ENCODE measurements at regions not wholly inside any gene's neighbourhood (a gene's known extent, or its start where the extent isn't known, plus 50 kb on each side); places are given as distances from the start of the nearest gene placed in this dataset.

DNA sequence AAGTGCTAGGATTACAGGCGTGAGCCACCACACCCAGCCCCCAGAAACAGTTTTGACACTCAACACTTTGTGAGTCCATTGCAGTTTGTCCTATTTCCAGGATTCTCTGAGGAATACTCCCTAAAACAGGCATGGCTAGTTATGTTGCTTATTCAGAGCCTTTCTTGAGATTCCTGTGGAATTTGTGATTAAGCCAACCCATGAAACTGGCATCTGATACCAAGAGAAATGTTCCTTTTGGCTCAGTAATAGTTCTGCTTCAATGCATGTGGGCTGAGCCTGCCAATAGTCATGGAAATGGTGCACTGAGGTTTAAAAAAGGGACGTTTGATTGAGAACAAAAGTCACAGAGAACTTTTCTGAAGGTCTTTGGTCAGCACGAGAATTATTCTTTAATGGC is 241.7 kb downstream of the PPP1R2C start:
- in situ Hi-C loops (cut with HindIII; ENCODE audit: low sequenced_read_pairs) = no loop called here
- DNase-seq (ENCODE audit: low spot score) = no peak

DNA sequence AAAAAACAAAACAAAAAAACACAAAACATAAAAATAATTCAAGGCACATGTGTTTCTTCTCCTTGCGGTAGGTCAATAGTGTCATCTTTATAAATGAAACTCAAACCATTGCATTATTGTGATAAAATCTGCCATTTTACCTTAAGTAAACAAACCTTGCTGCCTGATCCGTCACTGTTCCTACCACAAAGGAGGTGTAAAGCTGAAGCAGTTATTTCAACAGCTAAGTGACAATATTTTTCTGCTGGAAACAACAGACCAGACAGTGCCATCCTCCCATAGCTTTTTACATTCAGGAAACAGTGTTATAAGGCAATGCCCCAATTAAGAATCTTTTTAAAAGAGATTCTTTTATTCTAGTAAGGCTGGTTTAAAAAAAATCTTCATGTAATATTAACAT is 242.7 kb downstream of the PPP1R2C start:
- in situ Hi-C loops (cut with HindIII; ENCODE audit: low sequenced_read_pairs) = no loop called here
- DNase-seq (ENCODE audit: low spot score) = no peak

DNA sequence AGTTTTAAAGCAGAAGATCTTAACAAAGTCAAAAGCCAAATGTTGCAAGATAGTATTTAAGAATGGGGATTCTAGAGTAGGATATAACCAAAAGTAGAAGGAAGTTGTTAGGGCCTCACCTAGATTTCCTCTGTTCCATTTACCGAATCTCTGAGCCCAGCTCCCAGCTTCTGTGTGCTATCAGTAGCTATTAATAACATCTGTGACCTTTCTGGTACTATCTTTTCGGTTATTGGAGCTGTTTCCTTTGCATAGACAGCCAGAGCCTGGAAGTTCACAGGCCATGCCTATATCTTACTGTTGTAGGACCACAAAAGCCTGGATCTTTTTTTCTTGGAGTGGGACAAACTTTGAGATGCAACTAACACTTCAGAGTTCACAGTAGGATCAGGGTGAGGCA is 244.2 kb downstream of the PPP1R2C start:
- in situ Hi-C loops (cut with HindIII; ENCODE audit: low sequenced_read_pairs) = no loop called here
- no peak for DNase-seq (ENCODE audit: low spot score)

DNA sequence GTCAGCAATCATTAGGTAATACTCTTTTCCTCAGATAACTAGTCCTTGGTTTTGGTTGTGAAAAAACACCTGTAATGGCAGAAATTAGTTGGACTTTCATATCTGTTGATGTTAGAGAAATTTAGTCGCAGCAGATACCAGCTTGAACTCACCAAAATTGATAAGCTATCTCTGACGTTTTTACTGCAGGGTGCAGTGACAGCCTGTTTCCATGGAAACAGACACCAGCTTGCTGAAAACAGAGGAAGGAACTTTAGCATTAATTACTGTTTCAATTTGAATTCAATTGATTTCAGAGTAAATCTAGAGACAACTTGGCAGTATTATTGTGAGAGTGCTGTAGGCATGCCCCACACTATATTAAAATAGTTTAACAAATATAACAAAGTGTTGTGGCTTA is 246.5 kb downstream of the PPP1R2C start:
- no peak for DNase-seq (ENCODE audit: low spot score)
- in situ Hi-C loops (cut with HindIII; ENCODE audit: low sequenced_read_pairs) = no loop called here

DNA sequence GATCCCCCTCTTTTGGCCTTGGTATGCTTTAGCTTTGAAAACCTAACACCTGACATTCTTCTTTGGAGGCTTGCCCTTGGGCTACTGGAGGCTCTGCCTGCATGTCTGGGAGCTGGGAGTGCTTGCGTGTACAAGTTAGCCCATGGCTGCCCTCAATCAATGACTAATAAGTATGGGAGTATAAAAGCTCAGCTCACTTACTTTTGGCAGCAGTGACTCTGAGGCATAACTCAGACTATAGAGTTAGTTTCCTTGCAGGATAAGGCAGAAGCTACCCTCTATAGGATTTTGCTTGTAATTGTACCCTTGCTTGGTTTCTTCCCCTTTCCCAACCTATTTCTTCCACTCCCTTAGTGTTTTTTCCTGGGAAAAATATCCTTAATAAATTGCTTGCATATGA is 247.9 kb downstream of the PPP1R2C start:
- in situ Hi-C loops (cut with HindIII; ENCODE audit: low sequenced_read_pairs) = no loop called here
- no peak for DNase-seq (ENCODE audit: low spot score)

DNA sequence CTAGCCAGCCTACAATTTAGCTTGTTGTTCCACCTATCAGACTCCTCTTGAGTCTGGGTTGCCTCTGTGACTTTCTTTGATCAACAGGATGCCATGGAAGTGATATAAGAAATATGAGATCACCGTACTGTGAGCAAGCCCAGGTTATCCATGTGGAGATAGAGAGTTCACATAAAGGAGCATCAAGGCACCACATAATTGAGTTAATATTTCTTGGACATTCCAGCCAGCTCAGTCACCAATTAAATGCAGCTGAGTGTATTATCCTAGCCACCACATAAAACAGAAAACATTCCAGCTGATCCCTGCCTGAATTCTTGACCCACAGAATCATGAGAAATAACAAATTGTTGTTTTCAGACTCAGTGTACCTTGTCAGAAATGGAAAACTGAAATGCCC is 253.6 kb downstream of the PPP1R2C start:
- no peak for DNase-seq (ENCODE audit: low spot score)
- in situ Hi-C loops (cut with HindIII; ENCODE audit: low sequenced_read_pairs) = no loop called here

DNA sequence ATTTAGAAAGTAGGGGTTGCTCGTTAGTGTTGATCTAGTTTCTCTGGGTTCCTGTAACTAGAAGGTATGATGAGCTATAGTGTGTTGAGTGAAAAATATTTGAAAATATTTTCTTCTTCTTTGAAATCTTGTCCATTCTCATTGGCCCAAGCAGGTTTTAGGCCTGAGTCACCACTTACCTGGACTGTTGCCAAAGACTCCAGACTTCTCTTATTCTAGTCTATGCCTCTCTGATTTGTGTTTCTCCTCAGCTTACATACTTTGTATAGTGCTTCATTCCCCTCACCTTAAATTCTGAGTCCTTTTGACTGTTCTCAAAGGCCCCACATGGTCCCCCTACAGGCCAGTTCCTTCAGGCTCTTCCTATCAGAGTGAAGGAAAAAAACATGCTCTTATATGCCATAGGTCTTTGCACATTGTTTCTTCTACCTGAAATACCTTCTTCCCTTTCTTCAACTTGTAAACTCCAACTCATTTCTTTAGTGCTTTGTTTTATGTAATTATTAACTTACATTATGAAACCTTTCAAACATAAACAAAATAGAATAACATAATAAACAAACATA is 258.2 kb downstream of the PPP1R2C start:
- DNase-seq (ENCODE audit: low spot score) = no peak
- in situ Hi-C loops (cut with HindIII; ENCODE audit: low sequenced_read_pairs) = no loop called here

DNA sequence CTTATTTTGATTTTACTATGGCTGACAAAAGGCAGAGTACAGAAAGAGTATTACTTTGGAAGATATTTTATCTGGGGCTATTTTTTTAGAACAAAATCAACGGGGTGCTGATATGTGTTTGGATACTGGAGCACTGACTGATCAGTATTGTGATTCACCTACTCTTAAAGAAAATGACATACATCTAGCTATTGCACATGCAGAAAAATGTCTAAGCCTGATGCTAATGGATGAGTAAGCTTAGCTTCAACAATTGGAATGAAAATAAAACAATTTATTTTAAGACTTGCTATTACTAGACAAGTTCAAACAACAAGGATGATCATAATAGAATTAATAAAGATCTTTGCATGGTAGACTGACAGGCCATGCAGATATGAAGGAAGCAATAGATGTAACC is 262.0 kb downstream of the PPP1R2C start:
- in situ Hi-C loops (cut with HindIII; ENCODE audit: low sequenced_read_pairs) = no loop called here
- no peak for DNase-seq (ENCODE audit: low spot score)

DNA sequence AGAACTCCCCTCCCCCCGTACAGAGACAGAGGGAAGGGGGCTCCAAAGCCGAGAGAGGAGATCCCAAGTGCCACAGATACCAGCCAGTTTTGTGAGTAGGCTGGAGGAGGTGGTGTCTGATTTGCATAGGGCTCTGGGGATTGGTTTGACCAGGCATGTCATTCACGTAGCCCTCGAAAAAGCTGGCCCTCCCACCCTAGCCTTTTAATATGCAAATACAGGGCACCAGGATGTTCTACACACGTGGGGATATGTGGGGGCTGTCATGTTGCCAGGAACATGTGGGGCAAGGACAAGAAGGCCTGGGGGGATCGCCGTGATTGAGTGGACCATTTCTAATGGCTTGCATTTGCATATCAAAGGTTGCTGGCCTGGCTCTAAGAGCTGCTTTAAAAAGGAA is 272.9 kb downstream of the PPP1R2C start:
- DNase-seq (ENCODE audit: low spot score) = no peak
- in situ Hi-C loops (cut with HindIII; ENCODE audit: low sequenced_read_pairs) = no loop called here

DNA sequence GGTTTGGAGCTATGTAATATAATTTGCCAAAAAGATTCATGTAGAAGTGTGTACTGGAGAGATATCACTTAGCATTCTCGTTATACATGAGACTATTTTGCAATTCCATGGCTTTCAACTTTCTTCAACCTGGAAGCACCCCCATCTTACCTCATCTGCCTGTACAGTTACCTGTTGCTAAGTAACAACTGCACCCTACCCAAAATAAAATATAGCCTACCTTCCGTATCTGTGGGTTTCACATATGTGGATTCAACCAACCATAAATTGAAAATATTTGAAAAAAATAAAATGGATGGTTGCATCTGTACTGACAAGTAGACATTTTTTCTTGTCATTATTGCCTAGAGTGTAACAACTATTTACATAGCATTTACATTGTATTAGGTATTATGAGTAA is 278.3 kb downstream of the PPP1R2C start:
- in situ Hi-C loops (cut with HindIII; ENCODE audit: low sequenced_read_pairs) = no loop called here
- DNase-seq (ENCODE audit: low spot score) = no peak

DNA sequence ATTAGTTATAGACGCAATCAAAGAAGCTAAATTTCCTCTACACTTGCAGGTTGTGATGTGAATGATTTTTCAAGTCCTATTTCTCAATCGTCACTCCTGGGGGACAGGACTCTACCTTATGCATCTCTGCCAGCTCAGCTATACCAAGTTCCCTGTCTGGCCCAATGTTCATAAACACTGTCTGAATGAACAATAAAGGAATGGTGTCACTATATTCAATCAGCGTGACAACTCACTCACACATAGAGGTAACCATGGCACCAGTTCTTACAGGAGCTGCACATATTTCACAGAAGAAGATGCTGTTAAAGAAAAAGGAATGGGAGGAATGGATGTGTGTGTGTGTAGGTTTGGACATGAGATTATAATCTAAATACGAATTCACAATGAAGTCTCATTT is 280.6 kb downstream of the PPP1R2C start:
- DNase-seq (ENCODE audit: low spot score) = no peak
- in situ Hi-C loops (cut with HindIII; ENCODE audit: low sequenced_read_pairs) = no loop called here

DNA sequence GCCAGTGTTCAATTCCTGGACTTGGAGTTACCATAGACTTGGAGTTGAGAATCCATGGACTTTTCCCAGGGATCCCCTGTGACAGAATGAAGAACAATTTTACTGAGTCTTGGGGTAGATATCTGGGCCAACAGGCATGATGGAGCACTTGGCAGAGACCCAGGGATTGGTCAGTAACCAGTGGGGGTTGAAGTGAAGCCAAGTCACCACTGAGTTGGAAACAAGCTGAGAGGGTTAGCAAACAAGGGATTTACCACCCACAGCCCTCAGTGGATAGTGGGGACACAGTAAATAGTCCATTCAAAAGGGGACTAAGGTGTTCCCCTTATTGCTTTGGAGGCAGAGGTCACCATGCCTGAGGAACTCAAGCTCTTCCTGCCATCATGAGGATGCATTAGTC is 281.7 kb downstream of the PPP1R2C start:
- DNase-seq (ENCODE audit: low spot score) = no peak
- in situ Hi-C loops (cut with HindIII; ENCODE audit: low sequenced_read_pairs) = no loop called here

DNA sequence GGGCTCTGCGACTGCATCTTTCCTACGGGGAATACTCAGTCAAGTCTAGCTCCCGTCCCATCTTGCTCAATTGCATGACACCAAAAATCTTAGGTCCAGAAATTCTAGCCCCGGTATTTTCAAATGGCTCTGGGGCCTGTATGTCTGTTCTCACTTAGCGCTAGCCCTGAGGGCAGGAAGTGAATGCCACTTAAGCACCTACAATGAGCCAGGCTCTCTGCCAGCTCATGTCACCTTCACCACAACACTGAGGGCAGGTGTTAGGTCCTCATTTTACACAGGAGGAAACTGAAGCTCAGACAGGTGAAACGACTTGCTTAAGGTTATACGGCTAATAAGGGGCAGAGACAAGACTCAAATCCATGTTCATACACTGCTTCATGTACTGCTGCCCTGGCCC is 282.8 kb downstream of the PPP1R2C start:
- in situ Hi-C loops (cut with HindIII; ENCODE audit: low sequenced_read_pairs) = no loop called here
- DNase-seq (ENCODE audit: low spot score) = no peak

DNA sequence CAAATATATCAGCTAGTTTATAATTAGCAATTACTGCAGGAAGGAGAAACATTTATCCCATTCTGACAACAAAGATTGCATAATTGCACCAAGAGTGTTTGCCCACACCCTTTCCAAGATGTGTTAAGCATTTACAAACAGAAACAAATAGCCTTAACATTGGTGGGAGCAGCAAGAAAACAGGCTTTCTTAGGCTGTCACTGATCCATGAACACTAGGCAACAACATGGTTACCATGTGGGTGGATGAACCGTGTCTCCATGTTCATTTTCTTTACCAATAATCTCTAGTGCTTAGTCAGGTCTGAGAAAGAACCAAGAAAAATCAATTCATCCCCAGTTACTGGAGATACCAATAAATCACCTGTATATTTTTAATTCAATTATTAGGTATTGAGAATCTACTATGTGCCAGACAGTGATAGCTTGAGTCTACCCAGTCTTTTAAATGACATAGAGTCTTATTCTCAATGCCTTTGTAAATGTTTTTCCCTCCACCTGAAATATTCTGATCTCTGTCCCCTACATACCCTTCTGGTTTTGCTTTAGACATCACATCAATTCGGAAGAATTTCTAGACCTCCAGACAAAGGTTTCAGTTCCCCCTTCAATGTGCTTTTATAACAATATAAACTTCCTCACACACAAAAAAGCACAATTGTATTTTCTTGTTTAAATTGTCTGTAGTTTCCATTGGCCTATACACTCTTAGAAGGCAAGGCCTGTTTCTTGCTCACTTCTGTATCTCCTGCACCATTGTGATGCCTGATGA is 286.6 kb downstream of the PPP1R2C start:
- in situ Hi-C loops (cut with HindIII; ENCODE audit: low sequenced_read_pairs) = no loop called here
- DNase-seq (ENCODE audit: low spot score) = no peak

DNA sequence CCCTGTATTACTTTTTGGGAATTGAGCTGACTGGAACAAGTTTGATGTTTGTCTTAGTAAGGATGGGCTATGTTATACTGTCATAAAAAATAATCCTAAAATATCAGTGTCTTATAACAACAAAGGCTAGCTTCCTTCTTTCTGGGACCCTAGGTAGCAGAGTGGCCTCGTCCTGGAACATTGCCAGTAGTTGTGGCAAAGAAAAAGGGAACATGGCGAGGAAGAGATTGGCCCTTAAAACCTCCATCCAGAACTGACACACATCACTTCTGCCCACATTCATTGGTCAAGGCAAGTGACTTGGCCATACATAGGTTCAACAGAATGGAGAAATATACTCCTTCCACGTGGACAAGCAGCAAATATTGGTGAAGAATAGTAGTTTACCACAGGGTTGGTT is 287.9 kb downstream of the PPP1R2C start:
- in situ Hi-C loops (cut with HindIII; ENCODE audit: low sequenced_read_pairs) = no loop called here
- DNase-seq (ENCODE audit: low spot score) = no peak

DNA sequence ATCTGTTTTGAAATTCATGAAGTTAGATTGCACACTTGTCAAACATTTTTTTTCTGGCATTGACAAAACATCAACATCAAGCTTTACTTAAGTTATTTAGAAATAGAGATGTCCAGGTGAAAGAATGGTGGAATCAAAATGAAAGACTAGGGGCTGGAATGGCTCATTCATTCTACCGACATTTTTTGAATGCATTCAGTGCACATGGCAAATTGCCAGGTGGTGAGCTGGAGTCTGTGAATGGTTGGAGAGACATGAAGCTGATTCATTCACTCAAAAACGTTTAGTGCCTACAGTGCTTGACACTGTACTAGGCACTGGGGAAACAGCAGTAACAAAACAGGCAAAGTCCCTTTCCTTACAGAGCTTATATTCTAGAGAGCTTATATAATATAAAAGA is 292.4 kb downstream of the PPP1R2C start:
- DNase-seq (ENCODE audit: low spot score) = no peak
- in situ Hi-C loops (cut with HindIII; ENCODE audit: low sequenced_read_pairs) = no loop called here

DNA sequence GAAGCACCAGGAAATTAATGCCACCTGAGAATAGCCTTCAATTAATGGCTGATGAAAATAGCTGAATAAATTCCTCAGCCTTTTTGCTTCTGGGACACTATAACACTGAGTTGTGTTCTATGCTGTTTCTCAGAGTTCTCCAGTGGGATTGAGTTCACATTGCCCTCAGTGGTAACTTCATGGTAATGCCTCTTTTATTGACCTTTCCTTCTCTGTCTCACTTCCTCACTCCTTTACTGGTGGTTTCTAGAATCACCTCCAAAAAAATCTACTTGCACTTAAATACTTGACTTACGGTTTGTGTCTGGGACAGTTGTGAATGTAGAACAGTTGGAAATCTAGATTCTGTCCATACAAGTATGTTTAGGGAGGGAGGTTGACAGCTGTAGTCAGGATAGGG is 293.7 kb downstream of the PPP1R2C start:
- DNase-seq (ENCODE audit: low spot score) = no peak
- in situ Hi-C loops (cut with HindIII; ENCODE audit: low sequenced_read_pairs) = no loop called here

DNA sequence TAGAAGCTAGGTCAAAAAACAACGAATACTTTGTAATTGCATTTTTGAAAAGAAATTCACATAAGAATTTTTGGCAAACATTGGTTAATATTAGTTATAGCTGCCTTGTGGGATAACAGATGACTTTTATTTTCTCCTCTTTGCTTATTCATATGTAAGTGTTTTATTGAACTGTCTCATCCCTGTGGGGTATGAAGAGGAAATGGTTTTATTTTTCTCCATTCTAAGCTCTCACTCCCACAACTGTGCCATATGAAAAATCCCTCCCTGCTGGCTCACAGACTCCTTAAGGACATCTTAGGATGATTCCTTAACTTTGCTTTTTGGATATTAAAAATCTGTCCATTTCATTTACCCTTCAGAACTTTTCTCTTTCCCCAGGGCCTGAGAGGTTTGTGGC is 300.6 kb downstream of the PPP1R2C start:
- in situ Hi-C loops (cut with HindIII; ENCODE audit: low sequenced_read_pairs) = no loop called here
- DNase-seq (ENCODE audit: low spot score) = no peak

DNA sequence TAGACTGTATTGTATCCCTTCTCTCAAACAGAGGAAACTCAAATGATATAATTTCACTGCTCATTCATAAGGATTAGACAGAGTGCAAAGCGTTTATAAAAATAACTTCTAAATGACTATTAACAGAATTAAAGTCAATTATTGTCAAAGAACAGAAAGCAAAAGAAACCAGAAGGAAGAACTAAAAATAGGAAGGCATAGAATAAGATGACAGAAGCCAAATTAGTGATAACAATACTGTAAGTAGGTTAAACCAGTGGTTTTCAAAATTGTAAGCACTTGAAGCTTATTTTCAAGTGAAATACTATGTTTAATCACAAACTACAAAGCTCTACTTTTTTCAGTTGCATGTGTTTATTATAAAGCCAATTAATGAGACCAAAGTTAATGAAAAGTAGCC is 305.2 kb downstream of the PPP1R2C start:
- DNase-seq (ENCODE audit: low spot score) = no peak
- in situ Hi-C loops (cut with HindIII; ENCODE audit: low sequenced_read_pairs) = no loop called here

DNA sequence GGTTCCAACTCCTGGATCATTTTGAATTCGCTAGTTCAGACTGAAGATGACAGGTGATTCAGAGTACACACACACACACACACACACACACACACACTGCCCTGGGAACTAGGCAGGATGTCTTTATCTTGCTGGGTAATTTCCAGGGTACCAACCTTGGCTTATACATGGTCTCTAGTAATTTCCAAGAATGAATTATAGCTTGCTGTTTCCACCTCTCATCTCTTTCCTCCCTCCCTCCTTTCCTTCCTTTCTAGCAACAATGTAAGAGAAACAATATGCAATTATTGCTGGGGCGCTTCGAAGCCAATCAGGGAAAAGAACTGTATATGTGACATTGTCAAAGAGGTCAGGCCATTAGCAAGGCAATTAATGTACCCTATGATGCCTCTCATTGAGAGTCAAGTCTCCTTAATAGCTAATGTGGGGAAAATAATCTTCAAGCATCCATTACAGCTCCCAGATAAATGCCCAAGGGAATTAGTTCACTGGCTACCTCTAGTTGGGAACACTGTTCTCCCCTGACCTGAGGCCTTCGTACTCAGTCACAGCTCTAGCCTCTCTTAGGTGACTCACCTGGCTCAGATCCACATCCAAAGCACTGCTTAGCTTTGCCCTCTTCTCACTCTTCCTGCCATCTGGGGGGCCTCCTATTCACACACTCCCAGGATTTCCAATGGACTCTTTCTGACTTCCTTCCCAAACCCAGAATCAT is 311.5 kb downstream of the PPP1R2C start:
- no peak for DNase-seq (ENCODE audit: low spot score)
- in situ Hi-C loops (cut with HindIII; ENCODE audit: low sequenced_read_pairs) = no loop called here

DNA sequence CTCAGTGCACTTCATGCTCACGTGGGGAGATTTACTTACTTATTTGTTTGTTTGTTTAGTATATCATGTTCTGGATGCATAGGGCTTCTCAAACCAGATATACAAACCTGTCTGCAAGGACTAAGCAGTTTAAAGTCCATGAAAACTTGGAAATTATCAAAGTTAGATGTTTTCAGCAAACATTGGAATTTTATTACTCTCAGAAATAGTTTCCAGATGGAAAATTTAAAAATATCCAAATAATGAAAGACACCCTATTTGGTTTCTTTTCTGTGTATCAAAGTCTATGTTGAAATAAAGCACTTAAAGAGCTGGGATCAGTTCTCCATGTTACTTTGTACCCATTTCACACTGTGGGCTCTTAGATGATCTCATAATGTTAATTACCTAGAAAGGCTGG is 312.1 kb downstream of the PPP1R2C start:
- DNase-seq (ENCODE audit: low spot score) = no peak
- in situ Hi-C loops (cut with HindIII; ENCODE audit: low sequenced_read_pairs) = no loop called here
